Mucosa of gallbladder (tissue), 1 donor: ENCODE measurements at regions not wholly inside any gene's neighbourhood (a gene's known extent, or its start where the extent isn't known, plus 50 kb on each side); places are given as distances from the start of the nearest gene placed in this dataset.

ENCODE experiments used
- DNase-seq: peaks from one replicate; pipeline ENCODE4 v3.0.0-alpha.2; 2020; ENCODE audit warnings: low spot score
- donor health status: DM: no; HTN: no; CAD: no.

DNA sequence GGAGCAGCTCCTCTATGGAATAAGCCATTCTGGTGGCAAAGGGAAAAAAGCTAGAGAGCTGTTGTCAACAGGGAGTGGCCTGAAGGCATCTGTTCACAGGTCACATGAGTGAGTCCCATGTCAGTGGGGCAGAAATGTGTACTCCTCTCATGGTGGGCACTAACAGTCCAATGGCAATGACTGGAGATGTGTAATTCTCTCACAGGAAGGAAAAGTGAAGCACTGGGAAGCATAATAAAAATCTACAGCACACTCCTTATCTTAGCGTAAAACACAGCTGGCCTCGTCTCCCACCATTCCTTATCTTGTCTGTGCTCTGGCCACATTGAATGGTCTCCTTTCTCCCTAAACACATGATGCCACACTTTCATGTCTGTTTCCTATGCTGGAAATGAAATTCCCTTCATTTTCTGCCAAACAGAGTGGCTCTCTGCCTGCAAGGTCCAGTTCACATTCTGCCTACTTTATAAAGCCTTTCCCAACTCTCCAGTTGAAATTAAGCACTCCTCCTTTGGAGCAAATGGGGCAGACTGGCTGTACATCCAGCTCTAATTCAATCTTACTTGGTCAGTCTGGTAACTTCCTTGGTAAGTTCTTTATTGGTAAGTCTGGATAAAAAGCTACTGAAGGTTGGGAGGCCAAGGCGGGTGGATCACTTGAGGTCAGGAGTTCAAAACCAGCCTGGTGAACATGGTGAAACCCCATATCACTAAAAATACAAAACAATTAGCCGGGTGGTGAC, 139.8 kb downstream of the RPL22L1 start:
- DNase-seq = no peak

DNA sequence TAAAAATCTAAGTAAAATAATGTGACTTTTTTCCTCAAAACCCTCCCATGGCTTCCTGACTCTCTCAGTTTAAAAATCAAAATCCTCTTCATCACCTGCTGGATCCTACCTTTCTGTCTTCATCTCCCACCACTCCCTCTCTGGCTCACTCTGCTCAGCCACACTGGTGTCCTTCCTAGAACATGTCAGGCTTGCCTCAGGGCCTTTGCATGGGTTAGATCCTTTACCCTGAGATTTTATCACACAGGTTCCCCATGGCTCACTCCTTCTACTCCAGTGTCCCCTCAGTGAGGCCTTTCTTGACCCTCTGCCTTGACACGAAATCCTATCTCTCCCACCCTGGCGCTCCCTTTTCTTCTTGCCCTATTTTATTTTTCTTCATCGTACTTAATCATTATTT, 141.8 kb downstream of the RPL22L1 start:
- DNase-seq = no peak

DNA sequence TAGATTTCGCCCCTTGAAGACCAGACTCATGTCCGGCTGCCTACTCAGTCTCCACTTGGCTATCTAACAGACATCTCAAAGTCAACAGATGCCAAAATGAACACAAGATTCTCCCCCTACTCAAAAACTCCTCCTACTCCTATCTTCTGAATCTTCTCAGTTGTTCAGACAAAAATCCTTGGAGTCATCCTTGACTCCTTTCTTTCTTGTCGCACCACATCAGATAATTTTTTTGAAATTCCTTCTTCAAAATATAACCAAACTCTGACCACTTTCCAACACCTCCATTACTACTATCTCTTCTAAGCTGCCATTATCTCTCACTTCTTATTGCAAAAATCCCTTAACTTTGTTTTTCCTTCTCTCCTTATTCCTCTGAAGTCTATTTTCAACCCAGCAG, 141.9 kb upstream of the SLC7A14 start:
- no peak for DNase-seq

DNA sequence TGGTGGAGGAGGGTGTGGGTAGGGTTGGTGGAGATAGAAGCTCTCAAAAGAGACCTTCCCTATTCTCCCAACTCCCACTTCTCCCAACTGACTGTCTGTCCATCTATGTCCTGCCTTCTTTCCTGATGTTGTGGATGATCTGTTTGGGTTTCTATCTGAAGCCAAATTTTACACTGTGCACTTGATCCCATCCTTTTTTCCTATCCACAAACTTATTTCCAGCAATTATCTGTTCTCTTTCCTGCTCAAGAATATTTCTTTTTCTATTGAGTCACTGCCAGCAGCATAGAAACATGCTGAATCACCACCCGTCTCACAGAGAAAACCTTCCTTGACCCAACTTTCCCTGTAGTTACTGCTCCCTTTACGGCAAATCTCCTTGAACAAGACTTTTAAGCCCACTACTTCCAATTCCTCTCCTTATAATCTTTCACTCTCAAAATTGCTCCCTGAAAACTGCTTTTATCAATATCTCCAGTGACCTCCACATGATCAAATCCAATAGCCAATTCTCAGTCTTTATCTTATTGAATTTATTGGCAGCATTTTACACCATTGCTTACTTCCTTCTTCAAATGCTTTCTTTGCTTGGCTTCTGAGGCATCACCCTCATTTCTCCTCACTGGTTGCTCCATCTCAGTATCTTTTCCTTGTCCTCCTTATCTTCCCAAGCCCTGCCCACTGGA, 141.2 kb upstream of the SLC7A14 start:
- DNase-seq = no peak

DNA sequence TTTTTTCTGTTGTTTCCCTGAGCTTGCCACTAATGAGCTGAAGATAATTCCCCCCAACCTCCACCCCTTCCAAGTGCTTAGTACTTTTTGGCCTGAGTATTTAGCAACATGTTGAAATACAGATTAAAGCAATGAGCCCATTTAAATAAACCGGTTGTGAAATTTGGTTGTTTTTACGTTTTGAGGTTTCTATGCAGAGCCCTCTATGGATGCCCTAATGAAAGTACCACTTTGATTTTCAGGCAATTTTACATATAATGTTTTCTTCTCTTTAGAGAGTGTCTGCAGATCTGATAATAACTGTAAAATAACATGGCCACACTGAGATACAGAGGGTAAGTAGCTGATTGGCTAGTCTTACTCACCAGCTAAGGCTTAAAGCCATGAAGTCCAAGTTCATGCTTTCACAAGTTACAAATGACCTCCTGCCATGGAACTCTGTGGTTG, 139.4 kb upstream of the SLC7A14 start:
- DNase-seq = no peak

DNA sequence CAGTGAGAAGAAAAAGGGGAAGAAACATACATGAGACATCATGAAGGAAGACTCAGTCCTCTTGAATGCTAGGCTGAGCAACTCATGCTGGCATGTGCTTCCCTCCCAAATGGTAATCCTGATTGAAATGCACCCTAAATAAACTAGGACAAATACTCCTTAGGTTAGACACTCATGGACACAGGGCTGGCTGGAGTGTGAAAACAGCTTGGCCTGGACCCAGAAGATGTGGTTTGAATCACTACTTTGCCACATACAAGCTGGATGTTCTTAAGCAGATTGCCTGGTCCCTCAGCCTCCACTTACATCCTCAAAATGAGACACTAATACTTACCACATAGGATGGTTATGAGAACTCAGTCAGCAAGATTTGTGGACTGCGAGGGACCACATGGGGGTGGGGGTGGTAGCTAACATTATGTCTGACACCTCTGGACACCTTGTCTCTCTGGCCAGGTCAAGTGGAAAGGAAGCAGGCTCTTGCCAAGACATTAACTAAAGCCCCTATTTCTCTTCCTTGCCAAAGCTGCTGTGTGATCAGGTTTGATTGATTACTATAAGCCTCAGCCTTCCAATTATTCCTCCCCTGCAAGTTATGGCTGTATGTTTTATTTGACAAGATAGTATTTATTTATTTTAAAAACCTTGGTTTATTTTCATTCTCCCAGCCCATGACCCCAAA, 138.9 kb upstream of the SLC7A14 start:
- DNase-seq = no peak

DNA sequence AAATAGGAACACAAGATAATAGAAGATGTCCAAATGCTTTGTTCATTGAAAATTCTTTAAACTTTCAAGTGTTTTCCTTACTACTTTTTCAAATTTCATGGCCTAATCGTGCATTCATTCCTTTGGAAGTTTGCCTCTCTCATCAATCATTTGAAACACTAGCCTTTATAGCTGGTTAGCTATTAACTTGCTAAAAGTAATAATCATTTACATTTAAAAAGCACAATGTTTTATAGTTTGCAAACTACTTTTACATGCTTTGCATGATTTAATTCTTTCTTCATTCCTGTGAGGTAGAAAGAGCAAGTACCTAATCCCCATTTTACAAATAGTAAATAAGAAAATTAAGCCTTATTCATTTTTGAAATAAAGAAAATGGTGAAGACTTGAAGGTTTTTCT, 137.4 kb upstream of the SLC7A14 start:
- DNase-seq = no peak

DNA sequence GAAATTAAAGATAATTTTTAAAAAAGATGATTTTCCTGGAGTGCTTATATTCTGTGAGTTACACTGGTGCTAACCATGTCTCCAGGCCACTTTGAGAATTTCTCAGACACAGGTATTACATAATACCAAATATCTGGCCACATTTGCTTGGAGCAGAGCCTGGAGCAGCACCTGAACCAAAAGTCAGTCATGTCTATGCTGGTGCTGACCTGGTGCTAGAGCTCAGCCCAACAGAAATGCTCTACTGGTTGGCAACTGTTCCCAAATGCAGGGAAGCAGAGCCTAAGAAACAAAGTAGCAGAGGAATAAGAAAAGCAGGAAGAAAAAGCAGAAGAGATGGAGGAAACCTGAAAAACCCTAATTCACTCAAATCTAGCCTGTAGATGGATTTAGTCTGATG, 135.7 kb upstream of the SLC7A14 start:
- DNase-seq = no peak

DNA sequence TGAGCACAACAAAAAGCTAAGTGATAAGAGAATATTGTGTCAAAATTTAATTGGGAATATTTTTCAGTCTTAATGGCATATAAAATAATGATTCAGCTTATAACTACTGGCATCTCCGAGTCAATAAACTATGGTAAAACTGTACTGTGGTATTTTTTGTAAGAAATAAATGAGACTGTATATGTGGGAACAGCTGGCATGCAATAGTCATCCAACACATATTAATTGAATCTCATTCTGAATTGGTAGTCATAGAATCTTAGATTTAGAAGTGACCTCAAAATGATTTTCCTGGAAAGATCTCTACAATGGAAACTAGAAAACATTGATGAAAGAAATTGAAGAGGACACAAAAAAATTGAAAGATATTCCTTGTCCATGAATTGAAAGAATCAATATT, 133.4 kb upstream of the SLC7A14 start:
- DNase-seq = no peak

DNA sequence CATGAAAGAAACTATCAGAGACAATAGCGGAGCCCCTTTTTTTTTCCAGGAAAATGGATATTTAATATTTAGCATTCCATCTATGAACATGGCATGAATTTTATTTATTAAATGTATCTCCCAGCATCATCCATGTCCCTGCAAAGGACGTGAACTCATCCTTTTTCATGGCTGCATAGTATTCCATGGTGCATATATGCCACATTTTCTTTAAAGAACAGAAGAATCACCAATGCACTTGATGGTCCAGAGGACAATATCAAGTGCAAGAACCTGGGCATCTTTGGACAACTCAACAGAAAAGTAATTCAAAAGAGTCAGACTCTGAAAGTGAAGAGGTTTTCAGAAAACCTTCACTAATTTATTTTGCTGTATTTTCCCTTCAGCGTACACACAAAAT, 133.0 kb upstream of the SLC7A14 start:
- DNase-seq = no peak

DNA sequence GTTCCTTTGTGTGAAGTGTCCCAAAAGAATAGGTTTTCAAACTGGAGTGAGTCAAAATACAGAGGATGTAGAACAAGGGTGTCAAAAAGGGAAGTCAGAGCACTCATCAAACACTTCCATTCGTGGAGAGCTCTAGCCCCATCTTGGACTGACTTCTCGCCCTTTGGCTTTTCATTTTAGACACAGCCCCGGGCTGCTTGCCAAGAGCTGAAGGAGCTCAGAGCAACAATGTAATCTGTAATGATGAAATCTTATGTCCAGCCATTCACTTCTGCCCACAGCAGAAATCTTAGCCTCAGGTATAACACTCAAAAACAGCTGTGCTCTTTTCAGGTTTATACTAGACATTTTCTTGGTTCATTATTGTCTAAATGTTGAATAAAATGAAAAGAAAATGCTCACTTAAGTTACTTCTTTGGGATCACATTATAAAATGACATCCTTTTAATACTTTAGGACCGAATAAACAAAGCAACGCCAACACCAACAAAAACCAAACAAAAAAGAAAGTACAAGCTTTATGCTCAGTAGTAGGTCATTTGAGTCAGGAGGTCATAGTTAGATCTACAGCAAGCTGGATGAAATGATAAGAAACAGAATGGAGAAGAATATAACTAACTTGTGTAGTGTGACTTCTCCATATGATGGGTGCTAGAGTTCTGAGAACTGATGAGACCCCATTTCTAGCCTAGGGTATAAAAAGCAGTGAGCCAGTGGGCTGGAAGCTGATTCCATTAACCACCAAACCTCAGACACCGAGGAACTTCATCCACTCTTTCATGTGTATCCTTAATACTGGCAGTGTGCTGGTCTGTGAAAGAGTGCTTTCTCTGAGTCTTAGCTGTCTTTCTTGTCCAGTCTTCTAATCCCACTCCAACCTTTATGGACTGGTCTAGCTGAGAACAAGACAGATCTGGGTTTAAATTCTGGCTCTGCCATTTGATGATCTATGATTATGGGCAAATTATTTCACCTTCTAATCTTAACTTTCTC, 131.8 kb upstream of the SLC7A14 start:
- no peak for DNase-seq

DNA sequence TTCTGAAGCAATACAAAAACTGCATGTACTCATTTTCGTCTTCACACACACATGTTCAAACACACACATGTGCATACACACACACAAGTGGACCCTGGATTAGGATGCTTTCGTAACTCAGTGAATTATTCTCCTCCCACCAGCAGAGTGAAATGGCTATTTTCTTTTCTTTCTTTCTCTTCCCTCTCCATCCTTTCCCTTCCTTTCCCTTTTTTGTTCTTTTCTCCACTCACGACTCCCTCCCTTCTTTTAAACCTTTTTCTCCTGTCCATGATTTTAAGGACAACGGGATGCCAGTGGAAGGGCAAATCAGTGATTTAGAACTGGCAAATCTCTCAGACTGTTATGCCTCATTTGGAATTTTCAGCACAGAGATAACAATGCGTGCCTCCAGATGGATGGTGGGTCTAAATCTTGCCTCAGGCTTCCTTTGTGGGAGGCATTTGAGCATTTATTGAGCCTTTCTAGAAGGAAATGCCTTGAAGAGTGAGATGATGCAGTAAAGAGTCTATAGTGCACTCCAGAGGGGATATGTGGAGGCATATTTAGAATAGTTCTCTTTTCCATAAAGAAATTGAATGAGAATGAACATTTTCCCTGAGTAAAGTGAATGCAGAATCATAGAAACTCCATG, 130.4 kb upstream of the SLC7A14 start:
- no peak for DNase-seq

DNA sequence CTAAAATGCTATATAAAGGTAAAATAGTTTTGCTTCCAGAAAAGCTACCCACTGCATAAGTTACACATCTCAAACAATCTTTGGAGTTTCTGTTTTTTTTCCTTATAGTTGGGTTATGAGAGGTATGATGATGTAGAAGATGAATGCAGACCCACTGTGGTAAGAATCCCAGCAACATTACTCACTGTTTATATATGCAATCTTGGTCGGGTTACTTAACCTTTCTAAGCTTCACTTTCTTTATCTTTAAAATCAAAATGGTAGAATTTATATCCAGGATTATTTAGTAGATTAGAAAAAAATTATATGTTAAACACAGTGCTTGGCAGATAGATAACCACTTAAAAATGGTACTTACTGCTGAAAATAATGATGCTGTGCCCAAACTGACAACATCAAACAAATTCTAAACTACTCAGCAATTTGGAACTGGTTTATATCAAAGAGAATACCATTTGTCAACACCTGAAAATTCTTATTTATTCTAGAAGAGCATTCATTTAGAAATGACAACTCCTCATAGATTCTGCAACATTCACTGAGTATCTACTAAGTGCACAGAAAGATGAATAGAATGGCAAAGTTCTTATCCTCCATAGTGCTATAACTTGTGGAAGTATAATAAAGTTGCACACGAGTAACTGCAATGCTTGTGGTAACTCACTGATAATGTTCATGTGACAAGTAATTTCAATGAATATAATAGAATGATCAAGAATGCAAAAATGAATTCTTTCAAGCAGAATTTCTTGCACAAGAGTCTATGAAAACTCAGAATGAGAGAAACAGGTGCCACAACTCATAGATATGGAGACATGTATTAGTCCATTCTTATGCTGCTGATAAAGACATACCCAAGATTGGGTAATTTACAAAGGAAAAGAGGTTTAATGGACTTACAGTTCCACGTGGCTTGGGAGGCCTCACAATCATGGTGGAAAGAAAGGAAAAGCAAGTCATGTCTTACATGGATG, 129.0 kb upstream of the SLC7A14 start:
- no peak for DNase-seq

DNA sequence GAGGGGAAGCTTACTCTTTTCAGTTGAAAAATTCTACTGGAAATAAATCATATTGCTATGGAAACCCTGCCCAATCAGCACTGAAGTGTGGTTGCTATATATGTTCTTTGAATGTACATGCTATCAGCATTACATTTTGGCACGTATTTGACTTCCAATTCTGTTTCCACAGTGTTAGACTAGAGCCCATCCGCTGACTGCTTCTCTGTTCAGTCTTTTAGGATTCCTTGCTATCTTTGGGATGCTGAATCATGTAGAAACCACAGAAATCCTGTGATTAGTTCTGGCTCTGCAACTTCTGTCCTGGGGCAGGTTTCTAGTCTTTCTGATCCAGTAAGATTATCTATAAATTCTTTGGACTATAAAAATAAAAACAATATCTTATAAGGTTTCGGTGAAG, 128.2 kb upstream of the SLC7A14 start:
- DNase-seq = no peak

DNA sequence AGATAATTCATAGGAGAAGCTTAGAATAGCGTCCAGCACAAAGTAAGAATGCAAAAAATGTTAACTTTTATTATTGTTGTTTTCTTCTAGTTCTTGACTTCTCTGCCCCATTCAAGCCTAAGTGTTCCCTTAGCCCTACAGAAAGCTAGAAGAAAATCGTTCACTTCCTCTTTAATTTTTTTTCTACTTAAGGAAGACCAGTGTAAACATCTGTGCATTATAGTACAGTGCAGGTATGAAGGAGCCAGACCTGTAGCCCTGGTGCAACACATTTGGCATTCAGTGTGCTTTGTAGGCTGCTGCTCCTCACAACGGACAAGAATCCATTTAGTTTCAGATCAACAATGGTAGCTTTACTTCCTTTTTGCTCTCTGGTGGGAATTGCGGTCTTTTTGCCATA, 127.8 kb upstream of the SLC7A14 start:
- no peak for DNase-seq

DNA sequence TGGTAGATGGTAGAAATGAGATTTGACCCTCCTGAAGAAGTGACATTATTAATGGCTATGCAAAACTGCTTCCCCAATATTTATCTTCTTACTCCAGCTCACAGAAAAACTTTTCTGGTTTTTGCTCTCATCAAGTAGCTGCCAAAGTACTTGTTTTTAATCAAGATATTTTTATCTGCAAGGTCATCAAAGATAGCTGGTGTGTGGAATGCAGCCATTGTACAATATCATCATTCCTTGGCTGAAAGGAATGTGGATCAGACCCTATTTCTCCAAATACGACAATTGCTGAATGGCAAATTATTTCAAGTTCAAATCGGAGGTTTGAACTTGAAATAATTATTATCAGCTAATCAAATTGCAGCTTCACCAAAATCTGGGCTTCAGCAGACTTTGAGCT, 126.9 kb upstream of the SLC7A14 start:
- no peak for DNase-seq

DNA sequence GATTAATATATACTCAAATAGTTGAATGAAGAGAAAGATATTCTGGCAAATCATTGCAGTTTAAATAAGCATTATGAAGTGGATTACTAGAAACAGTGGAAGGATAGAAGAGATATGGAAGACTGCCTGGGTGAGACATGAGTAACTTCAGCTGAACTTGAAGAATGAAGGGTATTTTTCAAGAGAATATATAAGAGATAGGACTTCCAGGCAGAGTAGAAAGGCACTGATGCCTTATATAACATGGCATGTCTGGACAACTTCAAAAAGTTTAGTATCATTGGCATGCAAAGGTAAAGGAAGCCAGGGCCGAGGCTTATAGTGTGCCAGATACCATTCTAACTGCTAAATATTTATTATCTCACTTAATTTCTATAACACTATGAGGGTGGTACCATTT, 126.5 kb upstream of the SLC7A14 start:
- DNase-seq = no peak

DNA sequence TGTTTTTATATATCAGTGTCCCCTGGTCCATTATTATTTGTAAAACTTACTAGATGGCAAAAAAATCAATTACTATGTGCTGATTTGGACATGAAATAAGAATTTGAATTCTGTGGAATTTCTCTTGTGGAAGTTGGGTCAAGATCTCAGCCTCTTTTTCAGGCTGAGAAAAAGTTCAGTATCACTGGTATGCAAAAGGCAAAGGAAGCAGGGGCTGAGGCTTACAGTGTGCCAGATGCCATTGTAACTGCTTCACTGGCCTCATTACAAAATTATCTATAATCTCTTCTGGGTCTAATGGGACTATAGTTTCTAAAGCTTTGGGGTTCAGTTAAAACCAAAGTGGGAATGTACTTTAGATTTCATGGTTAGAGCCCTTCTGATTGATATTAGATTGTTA, 125.9 kb upstream of the SLC7A14 start:
- no peak for DNase-seq

DNA sequence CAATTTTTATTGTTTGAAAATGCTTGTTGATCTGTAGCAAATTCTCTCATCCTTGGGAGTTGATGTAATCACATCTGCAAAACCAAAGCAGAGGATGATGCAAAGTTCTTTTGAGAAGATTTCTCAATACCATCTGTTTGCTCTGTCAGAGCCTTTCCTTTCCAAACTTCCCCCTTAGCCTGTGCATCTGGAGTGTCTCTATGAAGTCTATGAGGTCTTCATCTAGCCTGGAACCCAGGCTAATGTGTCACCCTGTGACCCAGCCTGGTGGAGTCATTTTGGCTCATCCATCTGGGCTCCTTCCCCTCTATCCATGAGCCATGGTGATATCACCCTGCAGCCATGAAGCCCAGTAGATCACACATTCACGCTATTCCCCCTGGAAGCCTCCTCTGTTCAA, 123.2 kb upstream of the SLC7A14 start:
- no peak for DNase-seq

DNA sequence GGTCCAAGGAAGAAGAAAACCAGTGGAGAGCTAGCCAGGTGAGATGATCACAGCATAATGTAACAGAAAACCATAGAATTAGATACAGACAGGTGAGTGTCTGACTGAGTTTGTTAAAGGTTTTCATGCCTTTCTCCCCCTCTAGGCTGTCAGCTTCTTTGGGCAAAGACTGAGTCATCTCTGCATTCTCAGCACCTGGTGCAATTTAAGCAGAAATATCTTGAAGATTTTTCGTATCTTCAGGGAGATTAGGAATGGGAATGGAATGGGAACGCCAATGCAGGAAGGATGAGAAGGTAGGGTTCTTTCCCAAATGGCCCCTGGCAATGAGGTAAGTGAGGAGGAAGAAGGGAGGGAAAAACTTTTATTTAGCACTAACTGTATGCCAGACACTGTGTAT, 122.0 kb upstream of the SLC7A14 start:
- no peak for DNase-seq
